NT2/D1 (cell line): ENCODE measurements at regions not wholly inside any gene's neighbourhood (a gene's known extent, or its start where the extent isn't known, plus 50 kb on each side); places are given as distances from the start of the nearest gene placed in this dataset.

Experiments used
- DNase-seq: peaks from one replicate; pipeline ENCODE4 v3.0.0-alpha.2; 2011; ENCODE audit warnings: low read depth, low spot score
- H3K27me3 ChIP-seq: 2 replicates; pipeline ENCODE4 v1.6.0; 2011; ENCODE audit warnings: mild to moderate bottlenecking; ENCODE audit not compliant: insufficient read length, insufficient read depth
- H3K36me3 ChIP-seq: 2 replicates; pipeline ENCODE4 v1.6.1; 2011; ENCODE audit warnings: mild to moderate bottlenecking, low read length, mixed read lengths; ENCODE audit not compliant: insufficient read depth, insufficient read length
- H3K4me1 ChIP-seq: 2 replicates; pipeline ENCODE4 v1.5.1; 2011; ENCODE audit not compliant: insufficient read depth, insufficient read length
- H3K4me3 ChIP-seq: 2 replicates; pipeline ENCODE4 v1.5.1; 2011; ENCODE audit warnings: low read depth; ENCODE audit not compliant: insufficient read length
- H3K9ac ChIP-seq: 2 replicates; pipeline ENCODE4 v1.6.0; 2011; ENCODE audit warnings: low read depth; ENCODE audit not compliant: insufficient read length
- H3K9me3 ChIP-seq: 2 replicates; pipeline ENCODE4 v1.5.1; 2011; ENCODE audit warnings: mild to moderate bottlenecking, low read length; ENCODE audit not compliant: insufficient read depth
- SUZ12 ChIP-seq: IDR thresholded peaks from 2 replicates; pipeline ENCODE4 v1.6.1; 2011; ENCODE audit not compliant: insufficient read length, insufficient read depth; ENCODE audit errors: extremely low read depth
- YY1 ChIP-seq: IDR thresholded peaks from 2 replicates; pipeline ENCODE4 v1.6.1; 2011; ENCODE audit not compliant: insufficient read length, insufficient read depth
- ZNF274 ChIP-seq: IDR thresholded peaks from 2 replicates; pipeline ENCODE4 v1.6.1; 2011; ENCODE audit warnings: mild to moderate bottlenecking, low read depth, low read length

DNA sequence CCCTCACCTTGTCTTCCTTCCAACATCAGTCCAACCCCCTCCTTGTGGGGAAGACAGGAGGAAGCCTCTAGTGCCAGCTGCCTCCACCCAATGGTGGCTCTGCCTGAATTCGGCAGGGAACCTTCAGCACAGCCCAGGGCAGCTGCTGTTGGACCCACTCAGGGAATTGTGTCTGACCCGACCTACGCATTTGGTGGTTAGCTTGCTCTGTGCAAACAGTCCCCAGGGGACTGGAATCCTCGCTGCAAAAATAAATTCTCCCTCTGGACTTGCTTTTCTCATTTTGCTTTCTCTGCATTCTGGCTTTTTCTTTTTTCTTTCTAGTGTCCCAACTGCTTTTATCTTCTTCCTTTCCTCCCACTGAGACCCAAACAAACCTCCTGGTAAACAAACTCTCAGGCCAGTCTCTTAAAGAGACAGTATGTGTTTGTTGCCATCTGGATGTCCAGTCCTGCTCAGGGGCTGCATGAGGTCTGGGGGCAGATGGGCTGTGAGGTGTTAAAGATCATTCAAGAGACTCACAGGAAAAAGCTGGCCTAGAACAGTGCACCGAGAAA lies 137.7 kb upstream of the HAAO start:
- Histone ChIP-seq H3K4me3 (no peak overlapping the region), H3K9ac (peak overlapping the region; percentile 72), H3K4me1 (peaks cover 39% of the 10 kb centered on the region), H3K36me3 (no peaks in the 10 kb centered on the region), H3K9me3 (no peaks in the 10 kb centered on the region), H3K27me3 (no peaks in the 10 kb centered on the region)
- no peak for TF ChIP-seq SUZ12
- no peak for TF ChIP-seq YY1
- TF ChIP-seq ZNF274 = no peak
- no peak for DNase-seq

DNA sequence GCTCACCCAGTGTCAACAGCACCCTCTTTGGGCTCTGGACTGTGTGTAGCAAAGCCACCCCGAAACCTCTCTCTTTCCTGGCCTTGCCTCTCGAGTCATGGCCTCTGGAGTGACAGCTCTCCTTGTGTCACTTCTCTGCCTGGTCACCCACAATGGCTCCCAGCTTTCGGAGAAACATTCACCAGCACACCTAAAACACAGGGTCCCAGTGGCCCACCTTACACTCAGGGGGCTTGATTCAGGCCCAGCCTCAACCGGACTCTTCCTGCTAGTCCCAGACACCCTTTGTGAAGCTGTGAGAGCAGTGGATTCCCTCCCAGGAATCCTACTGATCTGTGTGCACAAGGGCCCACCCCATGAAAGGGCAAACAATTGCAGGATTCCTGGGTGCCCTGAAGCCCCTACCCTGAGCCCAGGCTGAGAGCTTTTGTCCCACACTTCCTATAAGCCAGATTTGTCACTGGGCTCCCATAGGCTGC lies 137.2 kb upstream of the HAAO start:
- Histone ChIP-seq H3K9ac (peak overlapping the region; percentile 72), H3K4me1 (peaks cover 37% of the 10 kb centered on the region), H3K36me3 (no peaks in the 10 kb centered on the region), H3K4me3 (no peak overlapping the region), H3K9me3 (no peaks in the 10 kb centered on the region), H3K27me3 (no peaks in the 10 kb centered on the region)
- no peak for TF ChIP-seq ZNF274
- TF ChIP-seq SUZ12 = no peak
- no peak for TF ChIP-seq YY1
- no peak for DNase-seq

GRCh38 chr2:42928692-42929545 lies 136.5 kb upstream of the HAAO start:
- DNase-seq = peak; percentile 86
- no peak overlapping the region for H3K4me3 ChIP-seq
- peak overlapping the region; percentile 72 for H3K9ac ChIP-seq
- TF ChIP-seq YY1 = no peak
- no peak for TF ChIP-seq ZNF274
- no peak for TF ChIP-seq SUZ12
- H3K4me1 ChIP-seq = peaks cover 34% of the 10 kb centered on the region
- H3K9me3 ChIP-seq = no peaks in the 10 kb centered on the region
- H3K36me3 ChIP-seq = no peaks in the 10 kb centered on the region
- no peaks in the 10 kb centered on the region for H3K27me3 ChIP-seq

- H3K4me1 ChIP-seq = peaks cover 33% of the 10 kb centered on the region
- no peaks in the 10 kb centered on the region for H3K36me3 ChIP-seq
- H3K9ac ChIP-seq = peak overlapping the region; percentile 36
- TF ChIP-seq YY1 = no peak
- TF ChIP-seq ZNF274 = no peak
- TF ChIP-seq SUZ12 = no peak
- H3K4me3 ChIP-seq = no peak overlapping the region
- no peak for DNase-seq
- no peaks in the 10 kb centered on the region for H3K27me3 ChIP-seq
- no peaks in the 10 kb centered on the region for H3K9me3 ChIP-seq
Measured at GRCh38 chr2:42928161-42928691, 135.8 kb upstream of the HAAO start.

- no peak for TF ChIP-seq SUZ12
- TF ChIP-seq YY1 = no peak
- TF ChIP-seq ZNF274 = no peak
- Histone ChIP-seq H3K4me3 (no peak overlapping the region), H3K9ac (peak overlapping the region; percentile 8), H3K27me3 (no peaks in the 10 kb centered on the region), H3K9me3 (no peaks in the 10 kb centered on the region), H3K36me3 (no peaks in the 10 kb centered on the region), H3K4me1 (peaks cover 33% of the 10 kb centered on the region)
- DNase-seq = no peak
Measured at GRCh38 chr2:42927334-42928160, 135.2 kb upstream of the HAAO start.

- no peaks in the 10 kb centered on the region for H3K27me3 ChIP-seq
- DNase-seq = no peak
- H3K9me3 ChIP-seq = no peaks in the 10 kb centered on the region
- H3K36me3 ChIP-seq = no peaks in the 10 kb centered on the region
- H3K9ac ChIP-seq = peak overlapping the region; percentile 58
- TF ChIP-seq YY1 (no peak), SUZ12 (no peak), ZNF274 (no peak)
- H3K4me3 ChIP-seq = no peak overlapping the region
- H3K4me1 ChIP-seq = peaks cover 29% of the 10 kb centered on the region
Measured at GRCh38 chr2:42926434-42927333, 134.3 kb upstream of the HAAO start.
